COLO829 (cell line): ENCODE measurements at regions not wholly inside any gene's neighbourhood (a gene's known extent, or its start where the extent isn't known, plus 50 kb on each side); places are given as distances from the start of the nearest gene placed in this dataset.
"Not testable (repeated sequence)": the region's sequence is repeated elsewhere in the genome, so short reads cannot be mapped to it uniquely, and the experiment has no call there.

Source experiments
- DNase-seq: peaks from one replicate; pipeline ENCODE4 v3.0.0; 2012; ENCODE audit warnings: low spot score

GRCh38 chr2:236998236-236998635, 87.5 kb upstream of the COPS8 start:
- no peak for DNase-seq

GRCh38 chr2:236998758-236999157, 86.9 kb upstream of the COPS8 start:
- DNase-seq: no peak

GRCh38 chr2:237000481-237000880, 85.2 kb upstream of the COPS8 start:
- DNase-seq: no peak

DNA sequence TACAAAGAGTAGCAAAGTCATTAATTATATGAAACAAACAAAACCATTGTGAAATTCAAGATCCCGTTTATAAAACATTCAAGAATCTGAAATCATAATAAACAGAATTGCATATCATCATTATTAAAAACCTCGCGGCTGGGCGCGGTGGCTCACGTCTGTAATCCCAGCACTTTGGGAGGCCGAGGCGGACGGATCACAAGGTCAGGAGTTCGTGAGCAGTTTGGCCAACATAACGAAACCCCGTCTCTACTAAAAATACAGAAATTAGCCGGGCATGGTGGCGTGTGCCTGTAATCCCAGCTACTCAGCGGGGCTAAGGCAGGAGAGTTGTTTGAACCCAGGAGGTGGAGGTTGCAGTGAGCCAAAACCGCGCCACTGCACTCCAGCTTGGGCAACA, 80.3 kb upstream of the COPS8 start:
- not testable (repeated sequence) for DNase-seq

- no peak for DNase-seq
Observed at GRCh38 chr2:237011206-237011795, 74.4 kb upstream of the COPS8 start.

DNA sequence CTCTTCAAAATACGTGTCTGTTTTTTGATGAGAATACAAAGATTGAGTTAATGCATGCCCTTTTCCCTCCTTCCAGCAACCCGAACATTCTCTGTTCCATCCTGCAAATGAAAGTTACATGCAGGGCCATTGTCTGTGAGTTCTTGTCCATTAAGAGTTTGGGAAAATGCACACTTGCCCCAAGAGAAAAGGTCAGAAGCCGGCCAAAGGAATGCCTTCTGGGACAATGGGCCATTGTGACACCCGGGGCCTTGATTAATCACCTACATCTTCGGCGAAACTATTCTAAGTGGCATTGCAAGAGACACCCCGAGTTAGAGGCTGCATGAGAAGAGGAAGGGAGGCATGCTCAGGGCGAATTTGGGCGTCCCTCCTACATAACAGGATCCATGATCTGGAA, 73.7 kb upstream of the COPS8 start:
- no peak for DNase-seq

GRCh38 chr2:237012577-237013267, 73.0 kb upstream of the COPS8 start:
- no peak for DNase-seq

DNA sequence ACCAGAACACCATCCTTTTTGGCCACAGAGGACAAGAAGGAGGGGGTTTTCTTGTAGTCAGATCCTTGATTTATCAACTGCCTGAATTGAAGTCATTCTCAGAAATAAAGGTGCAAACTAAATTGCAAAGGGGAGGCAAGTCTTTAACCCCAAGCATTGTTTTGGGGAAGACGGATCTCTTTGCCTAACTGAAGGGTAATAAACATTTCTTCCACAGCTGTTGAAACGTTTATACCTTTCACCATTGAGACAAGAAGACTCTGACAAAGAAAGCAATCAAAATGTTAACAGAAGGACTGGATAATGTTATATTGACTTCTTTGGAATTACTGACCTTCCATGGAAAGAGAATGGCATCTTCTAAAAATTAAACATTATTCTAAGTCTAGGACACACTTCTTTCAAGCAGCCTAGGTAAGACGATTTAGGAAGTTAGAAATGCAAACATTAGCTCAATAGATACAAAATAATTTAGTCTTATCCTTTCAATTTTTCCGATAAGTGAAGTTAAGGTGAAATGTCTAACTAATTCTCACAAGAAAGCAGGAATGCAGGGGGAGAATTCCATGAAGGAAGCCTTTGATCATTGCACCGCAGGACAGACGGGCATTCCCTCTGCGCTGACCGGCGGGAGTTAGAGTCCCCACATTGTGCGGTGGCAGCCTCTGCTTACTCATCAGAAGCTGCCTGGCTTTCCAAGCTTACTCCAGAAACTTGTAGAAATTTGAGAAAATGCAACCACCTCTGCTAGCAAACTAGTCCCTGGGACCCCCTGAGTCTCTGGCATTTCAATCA, 69.4 kb upstream of the COPS8 start:
- no peak for DNase-seq

GRCh38 chr2:237020090-237020489, 65.6 kb upstream of the COPS8 start:
- DNase-seq: no peak

DNA sequence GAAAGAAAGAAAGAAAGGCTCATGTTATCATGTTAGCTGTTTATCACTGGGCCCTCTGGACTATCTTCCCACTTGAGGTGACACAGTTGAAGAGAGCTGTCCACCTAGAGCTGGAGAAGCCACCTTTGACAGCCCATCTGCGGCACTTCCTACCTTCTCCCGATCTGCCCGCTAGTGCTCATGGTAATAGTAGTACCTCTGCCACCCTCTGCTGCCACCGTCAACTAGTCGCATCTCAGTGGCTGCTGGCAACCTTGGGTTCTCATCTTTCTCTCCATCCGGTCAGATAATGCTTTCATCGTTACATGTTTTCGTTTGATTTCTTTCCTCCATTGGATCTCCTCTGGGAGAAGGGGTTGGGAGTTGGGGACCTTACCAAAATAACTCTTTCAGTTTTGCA, 63.2 kb upstream of the COPS8 start:
- DNase-seq: no peak

DNA sequence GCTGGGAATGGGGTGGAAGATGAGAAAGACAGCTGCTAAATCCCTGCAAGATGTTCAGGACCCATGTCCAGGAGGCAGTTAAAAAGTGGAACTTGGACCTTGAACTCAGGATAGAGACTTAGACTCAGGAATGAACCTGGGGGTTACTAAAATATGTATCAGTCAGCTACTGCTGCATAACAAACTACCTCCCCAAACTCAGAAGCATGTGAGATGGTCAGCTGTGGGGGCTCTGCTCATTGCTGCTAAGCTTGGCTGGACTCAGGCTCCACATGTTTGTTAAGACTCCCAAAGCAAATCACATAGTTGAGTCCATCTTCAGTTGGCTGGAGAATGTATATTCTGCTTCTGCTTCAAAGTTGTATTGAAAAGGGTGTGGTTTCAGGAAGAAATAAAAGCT, 61.4 kb upstream of the COPS8 start:
- no peak for DNase-seq

- no peak for DNase-seq
Observed at GRCh38 chr2:237025090-237025865, 60.4 kb upstream of the COPS8 start.

DNA sequence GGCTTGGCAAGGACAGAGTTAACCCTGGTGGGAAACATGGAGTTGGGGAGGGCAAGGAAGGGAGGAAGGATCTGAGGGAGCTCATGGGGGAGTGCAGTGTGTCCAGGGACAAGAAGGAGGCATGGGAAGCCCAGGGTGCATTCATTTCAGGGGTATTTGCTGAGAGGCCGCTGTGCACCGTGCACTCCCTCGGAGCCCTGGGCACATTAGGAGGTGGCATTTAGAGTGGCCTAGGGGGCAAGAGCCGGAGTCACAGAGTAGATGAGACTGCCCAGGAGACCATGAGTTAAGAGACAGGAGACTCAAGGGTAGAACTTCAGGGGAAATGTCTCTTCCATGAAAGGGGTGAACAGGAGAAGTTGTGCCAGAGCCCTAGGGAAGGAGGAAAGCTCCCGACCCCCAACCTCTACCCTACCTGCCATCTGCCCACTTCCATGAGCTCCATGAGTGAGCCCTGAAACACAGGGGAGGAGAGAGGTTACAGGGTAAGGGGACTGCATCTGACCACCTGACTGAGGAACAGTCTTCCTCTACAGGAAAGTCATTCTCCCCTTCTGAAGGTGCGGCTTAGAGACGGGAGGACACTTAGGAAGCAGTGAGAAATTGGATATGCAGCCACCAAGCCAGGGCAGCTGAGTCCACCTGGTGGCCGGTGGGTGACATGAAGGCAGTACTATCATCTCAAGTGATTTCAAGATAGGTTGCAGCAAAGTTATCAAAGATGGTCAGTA, 58.5 kb upstream of the COPS8 start:
- peak; percentile 16 for DNase-seq

DNA sequence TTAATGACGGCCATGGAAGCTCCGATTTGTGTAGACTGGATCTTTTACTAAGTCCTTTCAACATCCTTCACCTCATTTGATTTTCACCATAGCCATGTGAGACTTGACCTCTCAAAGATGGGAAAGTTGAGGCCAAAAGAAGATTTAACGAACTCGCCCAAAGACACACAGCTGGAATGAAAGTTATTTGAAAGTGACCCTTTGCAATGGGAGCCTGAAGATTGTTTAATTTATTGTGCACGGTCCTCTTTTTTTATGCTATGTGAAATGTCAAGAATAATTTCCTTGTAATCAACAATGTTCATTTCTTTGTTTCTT, 58.0 kb upstream of the COPS8 start:
- no peak for DNase-seq

GRCh38 chr2:237030382-237030781, 55.3 kb upstream of the COPS8 start:
- no peak for DNase-seq

- DNase-seq: no peak
Observed at GRCh38 chr2:237033536-237034060, 52.1 kb upstream of the COPS8 start.

GRCh38 chr2:237035781-237036475, 49.8 kb upstream of the COPS8 start:
- DNase-seq: no peak
